ENCODE measurements at regions not wholly inside any gene's neighbourhood (a gene's known extent, or its start where the extent isn't known, plus 50 kb on each side); places are given as distances from the start of the nearest gene placed in this dataset.

DNA sequence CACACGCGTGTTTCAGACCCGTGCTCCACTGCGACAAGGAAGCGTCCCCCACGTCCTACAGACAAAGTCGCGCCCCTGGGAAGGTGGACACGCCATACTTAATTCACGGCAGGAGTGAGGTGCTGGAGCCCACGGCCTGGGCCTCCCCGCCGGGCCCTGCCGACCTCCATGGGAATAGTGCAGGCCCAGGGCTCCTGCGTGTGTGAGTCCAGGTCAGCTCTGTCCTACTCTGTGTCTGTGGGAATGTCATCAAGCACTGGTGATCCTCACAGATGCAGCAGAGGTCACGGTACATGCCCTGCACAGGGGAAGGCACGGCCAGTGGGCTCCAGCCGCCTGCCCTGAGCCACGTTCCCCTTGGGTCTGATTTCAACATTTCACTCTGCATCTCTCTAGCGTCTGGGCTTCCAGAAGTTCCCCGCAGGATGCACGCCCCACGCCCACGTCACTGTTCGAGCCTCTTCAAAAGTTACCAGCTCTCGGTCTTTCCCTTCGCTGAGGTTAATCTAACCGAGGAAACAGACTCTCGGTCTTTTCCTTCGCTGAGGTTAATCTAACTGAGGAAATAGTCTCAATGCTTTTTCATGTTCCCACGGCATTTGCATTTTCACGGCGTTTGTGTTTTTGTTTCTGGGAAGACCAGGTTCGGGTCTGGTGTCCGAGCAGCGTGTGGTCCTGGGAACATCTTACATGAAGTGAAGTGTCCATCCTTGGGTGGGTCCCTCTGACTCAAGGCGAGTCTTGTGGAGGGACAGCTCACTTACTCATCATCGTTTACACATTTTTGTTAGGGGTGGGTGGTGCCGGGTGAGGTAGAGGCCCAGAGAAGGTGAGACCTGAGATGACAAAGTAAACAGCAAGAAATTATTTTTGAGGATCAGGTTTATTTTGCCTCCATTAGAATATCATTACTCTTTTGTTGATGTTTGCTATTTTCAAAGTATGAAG lies 157.3 kb upstream of the ALKAL2 start:
- Mint-ChIP-seq H3K4me3 (peak overlapping the region in 1 of 2 donors; percentile 38), H3K9me3 (no peaks in the 10 kb centered on the region), H3K4me1 (ENCODE audit: low read depth in 2 of 2) (peaks cover 0 to 8% of the 10 kb centered on the region in 2 donors), H3K27ac (peak overlapping the region in 1 of 2 donors; percentile 20), H3K36me3 (ENCODE audit: insufficient read depth) (no peaks in the 10 kb centered on the region), H3K27me3 (no peaks in the 10 kb centered on the region)
- ATAC-seq (replicated peaks) (peak; percentile 92), DNase-seq (peak in 2 of 3 experiments; percentile 32 to 35)

DNA sequence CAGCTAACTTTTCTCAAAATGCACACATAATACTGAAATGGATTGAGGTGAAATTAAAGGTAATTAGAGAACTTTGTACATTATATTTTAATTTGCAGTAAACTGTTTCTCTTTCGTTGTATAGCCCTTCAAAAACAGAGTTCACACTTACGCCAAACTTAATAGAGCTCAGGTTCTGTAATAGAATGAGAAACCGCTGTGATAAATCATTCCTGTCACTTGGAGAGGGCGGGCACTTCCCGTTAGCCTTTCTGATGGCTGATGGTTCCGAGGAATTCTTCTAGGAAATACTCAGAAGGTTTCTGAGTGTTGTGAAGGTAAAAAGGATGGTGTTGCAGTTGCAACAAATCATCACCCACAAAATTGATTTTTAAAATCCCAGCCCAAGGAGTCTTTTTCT lies 155.8 kb upstream of the ALKAL2 start:
- Mint-ChIP-seq H3K36me3 (ENCODE audit: insufficient read depth) (no peaks in the 10 kb centered on the region), H3K27ac (no peak overlapping the region), H3K9me3 (no peaks in the 10 kb centered on the region), H3K4me1 (ENCODE audit: low read depth in 2 of 2) (peaks cover 0 to 10% of the 10 kb centered on the region in 2 donors), H3K4me3 (no peak overlapping the region), H3K27me3 (no peaks in the 10 kb centered on the region)
- DNase-seq (no peak), ATAC-seq (replicated peaks) (no peak)

- peaks cover 4 to 15% of the 10 kb centered on the region in 2 donors for H3K4me1 Mint-ChIP-seq (ENCODE audit: low read depth in 2 of 2)
- H3K27me3 Mint-ChIP-seq = no peaks in the 10 kb centered on the region
- H3K4me3 Mint-ChIP-seq = peak overlapping the region in 1 of 2 donors; percentile 2
- H3K36me3 Mint-ChIP-seq (ENCODE audit: insufficient read depth) = peaks cover under 1% of the 10 kb centered on the region
- no peak overlapping the region for H3K27ac Mint-ChIP-seq
- H3K9me3 Mint-ChIP-seq = no peaks in the 10 kb centered on the region
- DNase-seq (no peak), ATAC-seq (replicated peaks) (no peak)
These were observed 155.3 kb upstream of the ALKAL2 start for GRCh38 chr2:443216-443615.

- DNase-seq (no peak), ATAC-seq (replicated peaks) (no peak)
- peak overlapping the region in 1 of 2 donors; percentile 21 for H3K4me3 Mint-ChIP-seq
- no peaks in the 10 kb centered on the region for H3K27me3 Mint-ChIP-seq
- peaks cover 15 to 27% of the 10 kb centered on the region in 2 donors for H3K4me1 Mint-ChIP-seq (ENCODE audit: low read depth in 2 of 2)
- peak overlapping the region in 1 of 2 donors; percentile 89 for H3K27ac Mint-ChIP-seq
- peaks cover 6% of the 10 kb centered on the region for H3K36me3 Mint-ChIP-seq (ENCODE audit: insufficient read depth)
- no peaks in the 10 kb centered on the region for H3K9me3 Mint-ChIP-seq
These were observed 153.5 kb upstream of the ALKAL2 start for GRCh38 chr2:441258-442022.

DNA sequence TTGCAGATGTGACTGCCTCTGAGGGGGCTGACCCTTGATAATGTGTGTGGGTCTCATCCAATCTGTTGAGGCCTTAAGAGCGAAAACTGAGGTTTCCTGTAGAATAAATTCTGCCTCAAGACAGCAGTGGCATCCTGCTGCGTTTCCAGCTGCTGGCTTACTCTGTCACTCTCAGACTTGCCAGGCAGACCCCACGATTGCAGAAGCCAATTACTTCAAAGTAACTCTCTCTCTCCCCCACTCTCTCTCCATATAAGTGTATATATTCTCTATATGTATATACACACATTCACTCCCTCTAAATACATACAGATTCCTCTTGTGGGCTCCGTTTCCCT lies 152.5 kb upstream of the ALKAL2 start:
- peaks cover 15 to 25% of the 10 kb centered on the region in 2 donors for H3K4me1 Mint-ChIP-seq (ENCODE audit: low read depth in 2 of 2)
- H3K4me3 Mint-ChIP-seq = no peak overlapping the region
- peaks cover 6% of the 10 kb centered on the region for H3K36me3 Mint-ChIP-seq (ENCODE audit: insufficient read depth)

GRCh38 chr2:439556-440402 lies 151.9 kb upstream of the ALKAL2 start:
- Mint-ChIP-seq H3K4me1 (ENCODE audit: low read depth in 2 of 2) (peaks cover 15 to 23% of the 10 kb centered on the region in 2 donors), H3K27ac (peak overlapping the region; percentile 90 to 92), H3K4me3 (no peak overlapping the region), H3K36me3 (ENCODE audit: insufficient read depth) (peaks cover 6% of the 10 kb centered on the region), H3K9me3 (no peaks in the 10 kb centered on the region), H3K27me3 (no peaks in the 10 kb centered on the region)
- no peak for DNase-seq
- ATAC-seq (replicated peaks) = no peak

More for the DNA sequence above, 152.5 kb upstream of the ALKAL2 start:
- no peak for ATAC-seq (replicated peaks)
- no peaks in the 10 kb centered on the region for H3K9me3 Mint-ChIP-seq
- H3K27ac Mint-ChIP-seq = peak overlapping the region in 1 of 2 donors; percentile 89
- H3K27me3 Mint-ChIP-seq = no peaks in the 10 kb centered on the region
- no peak for DNase-seq

- H3K27me3 Mint-ChIP-seq = no peaks in the 10 kb centered on the region
- peaks cover 10% of the 10 kb centered on the region for H3K36me3 Mint-ChIP-seq (ENCODE audit: insufficient read depth)
- DNase-seq = no peak
- peak overlapping the region in 1 of 2 donors; percentile 25 for H3K4me3 Mint-ChIP-seq
- peak overlapping the region; percentile 90 to 92 for H3K27ac Mint-ChIP-seq
- peaks cover 15 to 26% of the 10 kb centered on the region in 2 donors for H3K4me1 Mint-ChIP-seq (ENCODE audit: low read depth in 2 of 2)
- H3K9me3 Mint-ChIP-seq = no peaks in the 10 kb centered on the region
- ATAC-seq (replicated peaks) = no peak
These were observed 151.2 kb upstream of the ALKAL2 start for GRCh38 chr2:439077-439476.

DNA sequence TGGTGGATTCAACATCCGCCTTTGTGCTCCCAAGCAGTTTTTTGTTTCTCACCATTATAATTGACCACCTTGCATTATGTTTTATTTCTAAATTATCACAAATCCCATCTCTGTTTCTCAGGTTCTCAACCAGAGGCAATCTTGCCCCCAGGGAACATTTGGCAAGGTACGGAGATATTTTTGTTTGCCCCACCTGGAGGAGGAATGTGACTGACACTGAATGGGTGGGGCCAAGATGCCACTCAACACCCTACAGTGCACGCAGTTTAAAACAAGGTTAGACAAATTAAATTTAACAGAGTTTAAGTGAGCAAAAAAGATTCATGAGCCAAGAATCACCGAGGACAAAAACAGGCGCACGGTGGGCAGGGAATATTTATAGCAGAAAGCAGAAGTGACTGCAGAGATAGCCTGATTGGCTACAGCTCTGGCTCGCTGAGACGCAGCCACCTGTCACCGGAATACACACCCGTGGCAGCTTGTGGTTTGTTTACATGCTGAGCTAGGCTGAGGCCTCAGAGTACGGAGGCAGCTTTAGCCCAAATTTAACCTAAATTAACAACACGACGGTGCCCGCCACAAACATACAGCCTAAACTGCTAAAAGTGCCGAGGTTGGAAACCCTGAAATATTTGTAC lies 150.0 kb upstream of the ALKAL2 start:
- Mint-ChIP-seq H3K4me1 (ENCODE audit: low read depth in 2 of 2) (peaks cover 15 to 26% of the 10 kb centered on the region in 2 donors), H3K27me3 (no peaks in the 10 kb centered on the region), H3K27ac (peak overlapping the region; percentile 90 to 92), H3K4me3 (peak overlapping the region; percentile 71 to 75), H3K9me3 (no peaks in the 10 kb centered on the region), H3K36me3 (ENCODE audit: insufficient read depth) (peaks cover 10% of the 10 kb centered on the region)
- DNase-seq (peak; percentile 67 to 71 (median 69)), ATAC-seq (replicated peaks) (peak; percentile 100)

DNA sequence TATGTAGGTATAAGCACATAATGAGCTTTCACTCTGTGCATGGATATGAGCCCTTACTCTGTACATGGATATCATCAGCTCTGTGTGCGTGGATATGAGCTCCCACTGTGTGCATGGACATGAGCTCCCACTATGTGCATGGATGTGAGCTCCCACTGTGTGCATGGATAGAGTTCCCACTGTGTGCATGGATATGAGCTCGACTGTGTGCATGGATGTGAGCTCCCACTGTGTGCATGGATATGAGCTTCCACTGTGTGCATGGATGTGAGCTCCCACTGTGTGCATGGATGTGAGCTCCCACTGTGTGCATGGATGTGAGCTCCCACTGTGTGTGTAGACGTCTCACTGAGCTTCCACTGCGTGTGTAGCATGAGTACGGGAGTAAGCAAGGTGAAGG lies 149.3 kb upstream of the ALKAL2 start:
- no peaks in the 10 kb centered on the region for H3K27me3 Mint-ChIP-seq
- H3K4me1 Mint-ChIP-seq (ENCODE audit: low read depth in 2 of 2) = peaks cover 15 to 26% of the 10 kb centered on the region in 2 donors
- no peaks in the 10 kb centered on the region for H3K9me3 Mint-ChIP-seq
- ATAC-seq (replicated peaks) (no peak), DNase-seq (no peak)
- H3K4me3 Mint-ChIP-seq = peak overlapping the region; percentile 71 to 75
- peak overlapping the region; percentile 90 to 92 for H3K27ac Mint-ChIP-seq
- H3K36me3 Mint-ChIP-seq (ENCODE audit: insufficient read depth) = peaks cover 10% of the 10 kb centered on the region

- H3K36me3 Mint-ChIP-seq (ENCODE audit: insufficient read depth) = peaks cover 10% of the 10 kb centered on the region
- ATAC-seq (replicated peaks) = no peak
- peaks cover 15 to 26% of the 10 kb centered on the region in 2 donors for H3K4me1 Mint-ChIP-seq (ENCODE audit: low read depth in 2 of 2)
- H3K27ac Mint-ChIP-seq = no peak overlapping the region
- no peak overlapping the region for H3K4me3 Mint-ChIP-seq
- DNase-seq = no peak
- no peaks in the 10 kb centered on the region for H3K27me3 Mint-ChIP-seq
- no peaks in the 10 kb centered on the region for H3K9me3 Mint-ChIP-seq
These were observed 148.3 kb upstream of the ALKAL2 start for GRCh38 chr2:436205-436604.

DNA sequence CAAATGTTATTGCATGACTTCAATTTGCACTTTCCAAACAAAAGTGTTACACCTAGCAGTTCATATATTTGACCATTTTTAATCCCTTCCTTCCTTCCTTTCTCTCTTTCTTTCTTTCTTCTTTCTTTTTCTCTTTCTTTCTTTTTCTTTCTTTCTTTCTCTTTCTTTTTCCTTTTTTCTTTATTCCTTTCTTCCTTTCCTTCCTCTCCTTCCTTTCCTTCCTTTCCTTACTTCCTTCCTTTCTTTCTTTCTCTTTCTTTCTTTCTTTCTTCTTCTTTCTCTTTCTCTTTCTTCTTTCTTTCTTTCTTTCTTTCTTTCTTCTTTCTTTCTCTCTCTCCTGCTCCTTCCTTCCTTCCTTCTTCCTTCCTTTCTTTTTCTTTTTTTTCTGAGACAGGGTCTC lies 146.7 kb upstream of the ALKAL2 start:
- Mint-ChIP-seq H3K4me3 (no peak overlapping the region), H3K4me1 (ENCODE audit: low read depth in 2 of 2) (peaks cover 30 to 37% of the 10 kb centered on the region in 2 donors), H3K9me3 (no peaks in the 10 kb centered on the region), H3K27me3 (no peaks in the 10 kb centered on the region), H3K27ac (peak overlapping the region in 1 of 2 donors; percentile 9), H3K36me3 (ENCODE audit: insufficient read depth) (peaks cover 14% of the 10 kb centered on the region)
- no peak for DNase-seq
- no peak for ATAC-seq (replicated peaks)

DNA sequence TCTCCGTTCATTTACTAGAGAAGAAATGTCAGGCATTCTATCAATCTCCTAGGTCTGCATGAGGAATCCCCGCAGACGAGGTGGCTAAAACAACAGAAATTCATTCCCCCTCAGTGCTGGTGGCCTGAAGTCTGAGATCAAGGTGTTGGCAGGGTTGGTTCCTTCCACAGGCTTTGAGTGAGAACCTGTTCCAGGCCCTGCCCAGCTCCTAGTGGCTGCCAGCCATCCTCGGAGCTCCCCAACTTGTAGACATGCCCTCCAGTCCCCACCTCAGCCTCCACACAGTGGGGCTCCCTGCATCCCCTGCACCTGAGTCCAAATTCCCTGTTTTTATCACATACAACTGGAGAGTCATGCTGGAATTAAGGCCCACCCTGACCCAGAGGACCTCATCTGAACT lies 145.3 kb upstream of the ALKAL2 start:
- Mint-ChIP-seq H3K9me3 (peaks cover 0 to 3% of the 10 kb centered on the region in 2 donors), H3K27ac (peak overlapping the region in 1 of 2 donors; percentile 44), H3K4me3 (no peak overlapping the region), H3K4me1 (ENCODE audit: low read depth in 2 of 2) (peaks cover 37 to 39% of the 10 kb centered on the region in 2 donors), H3K27me3 (no peaks in the 10 kb centered on the region), H3K36me3 (ENCODE audit: insufficient read depth) (peaks cover 14% of the 10 kb centered on the region)
- DNase-seq = no peak
- no peak for ATAC-seq (replicated peaks)

Data from effector memory CD8-positive, alpha-beta T cell (primary cell).